ENCODE measurements at regions not wholly inside any gene's neighbourhood (a gene's known extent, or its start where the extent isn't known, plus 50 kb on each side); places are given as distances from the start of the nearest gene placed in this dataset.

GRCh38 chr20:39095870-39096269, 133.7 kb downstream of the DHX35 start:
- no peaks in the 10 kb centered on the region for H3K9me3 Mint-ChIP-seq (ENCODE audit: low read depth)
- H3K4me1 Mint-ChIP-seq (ENCODE audit: low read depth) = no peaks in the 10 kb centered on the region
- DNase-seq (ENCODE audit: low spot score) = no peak
- no peak overlapping the region for H3K27ac Mint-ChIP-seq (ENCODE audit: unreplicated experiment)
- no peak for TF ChIP-seq CTCF (IDR thresholded peaks at IDR 0.05)
- H3K4me3 Mint-ChIP-seq (ENCODE audit: unreplicated experiment) = no peak overlapping the region
- no peaks in the 10 kb centered on the region for H3K36me3 Mint-ChIP-seq (ENCODE audit: low read depth)
- peaks cover 25% of the 10 kb centered on the region for H3K27me3 Mint-ChIP-seq (ENCODE audit: low read depth)

GRCh38 chr20:39094391-39094790, 132.2 kb downstream of the DHX35 start:
- no peaks in the 10 kb centered on the region for H3K36me3 Mint-ChIP-seq (ENCODE audit: low read depth)
- no peak overlapping the region for H3K27ac Mint-ChIP-seq (ENCODE audit: unreplicated experiment)
- H3K9me3 Mint-ChIP-seq (ENCODE audit: low read depth) = no peaks in the 10 kb centered on the region
- H3K4me1 Mint-ChIP-seq (ENCODE audit: low read depth) = no peaks in the 10 kb centered on the region
- H3K27me3 Mint-ChIP-seq (ENCODE audit: low read depth) = peaks cover 25% of the 10 kb centered on the region
- no peak overlapping the region for H3K4me3 Mint-ChIP-seq (ENCODE audit: unreplicated experiment)
- no peak for TF ChIP-seq CTCF (IDR thresholded peaks at IDR 0.05)
- DNase-seq (ENCODE audit: low spot score) = no peak

- H3K4me1 Mint-ChIP-seq (ENCODE audit: low read depth) = no peaks in the 10 kb centered on the region
- DNase-seq (ENCODE audit: low spot score) = no peak
- H3K9me3 Mint-ChIP-seq (ENCODE audit: low read depth) = no peaks in the 10 kb centered on the region
- H3K4me3 Mint-ChIP-seq (ENCODE audit: unreplicated experiment) = no peak overlapping the region
- no peak for TF ChIP-seq CTCF (IDR thresholded peaks at IDR 0.05)
- H3K27me3 Mint-ChIP-seq (ENCODE audit: low read depth) = peaks cover 15% of the 10 kb centered on the region
- no peak overlapping the region for H3K27ac Mint-ChIP-seq (ENCODE audit: unreplicated experiment)
- H3K36me3 Mint-ChIP-seq (ENCODE audit: low read depth) = no peaks in the 10 kb centered on the region
Measured at GRCh38 chr20:39092733-39093410, 130.7 kb downstream of the DHX35 start.

- Mint-ChIP-seq H3K27me3 (ENCODE audit: low read depth) (peaks cover 13% of the 10 kb centered on the region), H3K27ac (ENCODE audit: unreplicated experiment) (no peak overlapping the region), H3K4me1 (ENCODE audit: low read depth) (no peaks in the 10 kb centered on the region), H3K9me3 (ENCODE audit: low read depth) (no peaks in the 10 kb centered on the region), H3K36me3 (ENCODE audit: low read depth) (no peaks in the 10 kb centered on the region), H3K4me3 (ENCODE audit: unreplicated experiment) (no peak overlapping the region)
- no peak for TF ChIP-seq CTCF (IDR thresholded peaks at IDR 0.05)
- no peak for DNase-seq (ENCODE audit: low spot score)
Measured at GRCh38 chr20:39090906-39091305, 128.8 kb downstream of the DHX35 start.

- DNase-seq (ENCODE audit: low spot score) = no peak
- no peak overlapping the region for H3K27ac Mint-ChIP-seq (ENCODE audit: unreplicated experiment)
- no peak overlapping the region for H3K4me3 Mint-ChIP-seq (ENCODE audit: unreplicated experiment)
- no peak for TF ChIP-seq CTCF (IDR thresholded peaks at IDR 0.05)
- H3K36me3 Mint-ChIP-seq (ENCODE audit: low read depth) = no peaks in the 10 kb centered on the region
- no peaks in the 10 kb centered on the region for H3K4me1 Mint-ChIP-seq (ENCODE audit: low read depth)
- peaks cover 18% of the 10 kb centered on the region for H3K27me3 Mint-ChIP-seq (ENCODE audit: low read depth)
- H3K9me3 Mint-ChIP-seq (ENCODE audit: low read depth) = peaks cover 9% of the 10 kb centered on the region
Measured at GRCh38 chr20:39089797-39090196, 127.7 kb downstream of the DHX35 start.

Data from chondrocyte (in vitro differentiated cells).